HG03095 (cell line): ENCODE measurements at regions not wholly inside any gene's neighbourhood (a gene's known extent, or its start where the extent isn't known, plus 50 kb on each side); places are given as distances from the start of the nearest gene placed in this dataset.

Experiments
- ATAC-seq: cut with Tn5 transposase; IDR thresholded peaks from one replicate; pipeline ENCODE4 v1.9.1; 2021; ENCODE audit warnings: moderate library complexity; ENCODE audit not compliant: unreplicated experiment

- no peak for ATAC-seq
Observed at GRCh38 chr1:70874818-70875217, 172.8 kb downstream of the PTGER3 start.

- ATAC-seq, result no peak
Observed at GRCh38 chr1:70877343-70877742, 170.3 kb downstream of the PTGER3 start.

- no peak for ATAC-seq
Observed at GRCh38 chr1:70887936-70888335, 159.7 kb downstream of the PTGER3 start.

GRCh38 chr1:70888722-70889121 lies 158.9 kb downstream of the PTGER3 start:
- no peak for ATAC-seq

- ATAC-seq, result no peak
Observed at GRCh38 chr1:70890408-70890807, 157.2 kb downstream of the PTGER3 start.

- no peak for ATAC-seq
Observed at GRCh38 chr1:70891051-70891843, 156.4 kb downstream of the PTGER3 start.

- ATAC-seq, result no peak
Observed at GRCh38 chr1:70892140-70892539, 155.5 kb downstream of the PTGER3 start.

- no peak for ATAC-seq
Observed at GRCh38 chr1:70892930-70893329, 154.7 kb downstream of the PTGER3 start.

- no peak for ATAC-seq
Observed at GRCh38 chr1:70893381-70893780, 154.2 kb downstream of the PTGER3 start.

- ATAC-seq, result no peak
Observed at GRCh38 chr1:70895531-70895930, 152.1 kb downstream of the PTGER3 start.

- no peak for ATAC-seq
Observed at GRCh38 chr1:70896224-70896623, 151.4 kb downstream of the PTGER3 start.

- no peak for ATAC-seq
Observed at GRCh38 chr1:70897273-70897672, 150.3 kb downstream of the PTGER3 start.

GRCh38 chr1:70899735-70900134 lies 147.9 kb downstream of the PTGER3 start:
- ATAC-seq, result no peak

- ATAC-seq, result no peak
Observed at GRCh38 chr1:70902211-70902610, 145.4 kb downstream of the PTGER3 start.

GRCh38 chr1:70906800-70907199 lies 140.8 kb downstream of the PTGER3 start:
- ATAC-seq, result no peak

GRCh38 chr1:70907563-70908310 lies 139.9 kb downstream of the PTGER3 start:
- no peak for ATAC-seq

- no peak for ATAC-seq
Observed at GRCh38 chr1:70909262-70909822, 138.3 kb downstream of the PTGER3 start.

- ATAC-seq, result peak; percentile 80
Observed at GRCh38 chr1:70910013-70910412, 137.6 kb downstream of the PTGER3 start.

- no peak for ATAC-seq
Observed at GRCh38 chr1:70911861-70912260, 135.8 kb downstream of the PTGER3 start.

- ATAC-seq, result no peak
Observed at GRCh38 chr1:70914224-70914623, 133.4 kb downstream of the PTGER3 start.

GRCh38 chr1:70915258-70916033 lies 132.2 kb downstream of the PTGER3 start:
- ATAC-seq, result no peak
